ENCODE measurements at regions not wholly inside any gene's neighbourhood (a gene's known extent, or its start where the extent isn't known, plus 50 kb on each side); places are given as distances from the start of the nearest gene placed in this dataset.

DNA sequence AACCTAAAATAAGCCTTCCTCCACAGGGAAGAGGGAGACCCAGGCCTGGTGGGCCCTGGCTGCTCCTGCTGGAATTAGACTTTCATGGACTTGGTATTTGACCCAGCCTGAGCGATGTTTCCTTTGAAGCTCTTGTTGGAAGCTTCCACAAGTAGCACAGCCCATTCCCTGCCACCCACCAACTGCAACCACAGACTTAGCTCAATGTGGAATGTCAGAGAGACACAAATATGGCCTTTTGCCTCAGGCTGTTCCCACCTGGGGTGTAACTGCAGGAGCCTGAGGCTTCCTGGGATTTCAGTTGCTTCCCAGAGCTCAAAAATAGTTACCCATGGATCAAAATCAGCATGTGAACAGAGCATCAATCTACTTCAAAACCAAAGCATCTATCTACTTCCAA, 70.3 kb upstream of the LHFPL2 start:
- TF ChIP-seq, protein P1, sequence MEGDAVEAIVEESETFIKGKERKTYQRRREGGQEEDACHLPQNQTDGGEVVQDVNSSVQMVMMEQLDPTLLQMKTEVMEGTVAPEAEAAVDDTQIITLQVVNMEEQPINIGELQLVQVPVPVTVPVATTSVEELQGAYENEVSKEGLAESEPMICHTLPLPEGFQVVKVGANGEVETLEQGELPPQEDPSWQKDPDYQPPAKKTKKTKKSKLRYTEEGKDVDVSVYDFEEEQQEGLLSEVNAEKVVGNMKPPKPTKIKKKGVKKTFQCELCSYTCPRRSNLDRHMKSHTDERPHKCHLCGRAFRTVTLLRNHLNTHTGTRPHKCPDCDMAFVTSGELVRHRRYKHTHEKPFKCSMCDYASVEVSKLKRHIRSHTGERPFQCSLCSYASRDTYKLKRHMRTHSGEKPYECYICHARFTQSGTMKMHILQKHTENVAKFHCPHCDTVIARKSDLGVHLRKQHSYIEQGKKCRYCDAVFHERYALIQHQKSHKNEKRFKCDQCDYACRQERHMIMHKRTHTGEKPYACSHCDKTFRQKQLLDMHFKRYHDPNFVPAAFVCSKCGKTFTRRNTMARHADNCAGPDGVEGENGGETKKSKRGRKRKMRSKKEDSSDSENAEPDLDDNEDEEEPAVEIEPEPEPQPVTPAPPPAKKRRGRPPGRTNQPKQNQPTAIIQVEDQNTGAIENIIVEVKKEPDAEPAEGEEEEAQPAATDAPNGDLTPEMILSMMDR (IDR thresholded peaks at IDR 0.05) = no peak
- TF ChIP-seq POLR2A (IDR thresholded peaks at IDR 0.05) (no peak), POLR2AphosphoS5 (IDR thresholded peaks at IDR 0.05) (no peak), EP300 (IDR thresholded peaks at IDR 0.05; ENCODE audit: low read depth) (no peak)
